Left lung (tissue), 4 donors: ENCODE measurements at regions not wholly inside any gene's neighbourhood (a gene's known extent, or its start where the extent isn't known, plus 50 kb on each side); places are given as distances from the start of the nearest gene placed in this dataset.

Source experiments
- ATAC-seq: fragments of 200-7000 bp; cut with Tn5 transposase; one replicate; pipeline ENCODE4 v1.9.1; 2020; ENCODE audit warnings: moderate library complexity
- DNase-seq, 4 donors: peaks; one replicate each; pipeline ENCODE4 v3.0.0-alpha.2; 2013 to 2020
- H3K27ac ChIP-seq, 2 donors: fragments of 200-600 bp; sonication (generic) in 1 of 2; one replicate each; pipeline versions ENCODE4 v1.5.0 to v1.8.0; 2020 to 2021
- H3K27me3 ChIP-seq, 2 donors: fragments of 200-600 bp; sonication (generic) in 1 of 2; one replicate each; pipeline versions ENCODE4 v1.5.0 to v1.8.0; 2020 to 2021
- H3K36me3 ChIP-seq, 2 donors: fragments of 200-600 bp; sonication (generic) in 1 of 2; one replicate each; pipeline versions ENCODE4 v1.5.0 to v1.8.0; 2020 to 2021
- H3K4me1 ChIP-seq, 2 donors: fragments of 200-600 bp; one replicate each; pipeline ENCODE4 v1.8.0; 2021
- H3K4me3 ChIP-seq, 2 donors: fragments of 200-600 bp; sonication (generic) in 1 of 2; one replicate each; pipeline versions ENCODE4 v1.5.0 to v1.8.0; 2020 to 2021; ENCODE audit warnings: mild to moderate bottlenecking in 1 of 2
- H3K9me3 ChIP-seq, 2 donors: fragments of 200-600 bp; sonication (generic) in 1 of 2; one replicate each; pipeline versions ENCODE4 v1.5.0 to v1.8.0; 2020 to 2021
- intact Hi-C, 2 donors: fragments of 100-400 bp; cut with DNase I; formaldehyde crosslinking; loops; one replicate each; pipeline versions ENCODE4 v1.11.2 to v1.14.2; 2022
- TF ChIP-seq, protein P1 (sequence below), 2 donors: fragments of 200-600 bp; sonication (generic) in 1 of 2; IDR thresholded peaks; one replicate each; pipeline versions ENCODE4 v1.5.0 to v1.8.0; 2021; ENCODE audit warnings: antibody characterized with exemption in 2 of 2
- donor health status: DM: no; HTN: yes; CAD: no.
- donor health status: DM: no; HTN: no; CAD: no.

GRCh38 chr2:15072836-15073235 is 440.3 kb downstream of the LRATD1 start:
- no peaks in the 10 kb centered on the region for H3K36me3 ChIP-seq
- DNase-seq (no peak), ATAC-seq (no peak)
- H3K4me1 ChIP-seq = no peaks in the 10 kb centered on the region
- no peaks in the 10 kb centered on the region for H3K9me3 ChIP-seq
- TF ChIP-seq, protein P1, sequence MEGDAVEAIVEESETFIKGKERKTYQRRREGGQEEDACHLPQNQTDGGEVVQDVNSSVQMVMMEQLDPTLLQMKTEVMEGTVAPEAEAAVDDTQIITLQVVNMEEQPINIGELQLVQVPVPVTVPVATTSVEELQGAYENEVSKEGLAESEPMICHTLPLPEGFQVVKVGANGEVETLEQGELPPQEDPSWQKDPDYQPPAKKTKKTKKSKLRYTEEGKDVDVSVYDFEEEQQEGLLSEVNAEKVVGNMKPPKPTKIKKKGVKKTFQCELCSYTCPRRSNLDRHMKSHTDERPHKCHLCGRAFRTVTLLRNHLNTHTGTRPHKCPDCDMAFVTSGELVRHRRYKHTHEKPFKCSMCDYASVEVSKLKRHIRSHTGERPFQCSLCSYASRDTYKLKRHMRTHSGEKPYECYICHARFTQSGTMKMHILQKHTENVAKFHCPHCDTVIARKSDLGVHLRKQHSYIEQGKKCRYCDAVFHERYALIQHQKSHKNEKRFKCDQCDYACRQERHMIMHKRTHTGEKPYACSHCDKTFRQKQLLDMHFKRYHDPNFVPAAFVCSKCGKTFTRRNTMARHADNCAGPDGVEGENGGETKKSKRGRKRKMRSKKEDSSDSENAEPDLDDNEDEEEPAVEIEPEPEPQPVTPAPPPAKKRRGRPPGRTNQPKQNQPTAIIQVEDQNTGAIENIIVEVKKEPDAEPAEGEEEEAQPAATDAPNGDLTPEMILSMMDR (IDR thresholded peaks at IDR 0.05) = no peak
- H3K27me3 ChIP-seq = no peaks in the 10 kb centered on the region
- intact Hi-C loops = no loop called here
- H3K27ac ChIP-seq = no peak overlapping the region
- no peak overlapping the region for H3K4me3 ChIP-seq

DNA sequence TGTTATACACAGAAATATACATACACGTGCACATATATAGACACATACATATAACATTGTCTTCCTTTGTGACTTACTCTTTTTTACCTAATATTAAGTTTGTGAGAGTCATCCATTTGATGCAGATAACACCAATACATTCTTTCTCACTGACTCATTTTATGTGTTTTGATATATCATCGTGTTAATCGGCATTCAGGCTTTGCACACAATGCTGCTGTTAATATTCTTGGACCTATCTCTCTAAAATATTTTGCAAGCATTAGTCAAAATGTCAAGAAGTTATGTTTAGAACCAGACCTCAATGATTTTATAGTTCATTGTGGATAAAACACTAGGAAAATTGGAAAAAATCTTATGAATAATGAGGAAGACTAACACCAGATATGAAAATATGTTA is 441.1 kb downstream of the LRATD1 start:
- no peak overlapping the region for H3K4me3 ChIP-seq
- H3K27ac ChIP-seq = no peak overlapping the region
- no peaks in the 10 kb centered on the region for H3K9me3 ChIP-seq
- TF ChIP-seq, protein P1 (IDR thresholded peaks at IDR 0.05) = no peak
- no peaks in the 10 kb centered on the region for H3K4me1 ChIP-seq
- H3K27me3 ChIP-seq = no peaks in the 10 kb centered on the region
- DNase-seq = no peak
- ATAC-seq = no peak
- intact Hi-C loops = no loop called here
- no peaks in the 10 kb centered on the region for H3K36me3 ChIP-seq

DNA sequence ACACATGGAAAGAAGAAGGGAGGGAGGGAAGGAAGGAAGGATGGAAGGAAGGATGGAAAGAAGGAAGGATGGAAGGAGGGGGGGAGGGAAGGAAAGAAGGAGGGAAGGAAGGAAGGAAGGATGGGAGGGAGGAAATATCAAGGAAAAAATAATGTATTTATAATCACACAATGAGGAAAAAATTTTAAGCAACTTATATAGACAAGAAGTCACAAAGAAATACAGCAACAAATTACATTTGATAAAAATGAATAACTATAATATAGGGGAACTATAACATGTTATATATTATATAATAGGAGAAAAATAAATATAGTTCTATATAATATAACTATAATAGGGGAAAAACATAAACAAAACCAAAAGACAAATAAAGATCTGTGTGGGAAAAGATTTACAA is 441.8 kb downstream of the LRATD1 start:
- ATAC-seq (no peak), DNase-seq (no peak)
- TF ChIP-seq, protein P1 (IDR thresholded peaks at IDR 0.05) = no peak
- Histone ChIP-seq H3K9me3 (no peaks in the 10 kb centered on the region), H3K4me3 (no peak overlapping the region), H3K27ac (no peak overlapping the region), H3K4me1 (no peaks in the 10 kb centered on the region), H3K36me3 (no peaks in the 10 kb centered on the region), H3K27me3 (no peaks in the 10 kb centered on the region)
- intact Hi-C loops = no loop called here

GRCh38 chr2:15074751-15075700 is 442.5 kb downstream of the LRATD1 start:
- intact Hi-C loops = no loop called here
- H3K27ac ChIP-seq = no peak overlapping the region
- DNase-seq (no peak), ATAC-seq (no peak)
- no peaks in the 10 kb centered on the region for H3K4me1 ChIP-seq
- H3K9me3 ChIP-seq = no peaks in the 10 kb centered on the region
- H3K36me3 ChIP-seq = no peaks in the 10 kb centered on the region
- TF ChIP-seq, protein P1 (IDR thresholded peaks at IDR 0.05) = no peak
- no peak overlapping the region for H3K4me3 ChIP-seq
- H3K27me3 ChIP-seq = no peaks in the 10 kb centered on the region

- no peak for DNase-seq
- no peak for ATAC-seq
These were observed 444.2 kb downstream of the LRATD1 start for GRCh38 chr2:15076668-15077067.

More at GRCh38 chr2:15076668-15077067, 444.2 kb downstream of the LRATD1 start:
- H3K4me1 ChIP-seq = no peaks in the 10 kb centered on the region
- no peaks in the 10 kb centered on the region for H3K27me3 ChIP-seq
- H3K9me3 ChIP-seq = no peaks in the 10 kb centered on the region
- no peaks in the 10 kb centered on the region for H3K36me3 ChIP-seq
- intact Hi-C loops = no loop called here
- TF ChIP-seq, protein P1 (IDR thresholded peaks at IDR 0.05) = no peak
- H3K4me3 ChIP-seq = no peak overlapping the region
- H3K27ac ChIP-seq = no peak overlapping the region
